IMR-90 (cell line): ENCODE measurements at regions not wholly inside any gene's neighbourhood (a gene's known extent, or its start where the extent isn't known, plus 50 kb on each side); places are given as distances from the start of the nearest gene placed in this dataset.

Experiments
- ATAC-seq: fragments of 200-7000 bp; cut with Tn5 transposase; 2 replicates; pipeline ENCODE4 v1.9.1; 2020; ENCODE audit warnings: low read depth, mild to moderate bottlenecking, moderate library complexity
- BruUV-seq: library from RNA; stranded (reverse); fragments of 400-500 nt; replicated peaks from 2 replicates; lab custom pipeline; 2021; lab: Mats Ljungman, UMichigan
- CTCF ChIA-PET: fragments of 300-600 bp; formaldehyde crosslinking; extraction: SDS; loops from one replicate; lab custom pipeline; 2021; ENCODE audit warnings: antibody characterized with exemption; lab: Yijun Ruan, JAX
- POLR2A ChIA-PET: fragments of 300-600 bp; sonication (Branson Sonifier 250); formaldehyde crosslinking; loops from one replicate; lab custom pipeline; 2022; ENCODE audit warnings: antibody characterized with exemption; ENCODE audit not compliant: unreplicated experiment; lab: Charles Lee
- DNase-seq: peaks from one replicate; pipeline ENCODE4 v3.0.0; 2013
- H2AFZ ChIP-seq: replicated peaks from 2 replicates; pipeline ENCODE3; 2013; ENCODE audit warnings: low read length, mild to moderate bottlenecking; ENCODE audit not compliant: poor library complexity
- H2AK5ac ChIP-seq: 2 replicates; pipeline ENCODE4 v1.6.1; 2013; ENCODE audit warnings: low read depth, low read length, inconsistent platforms
- H2AK9ac ChIP-seq: replicated peaks from 2 replicates; pipeline ENCODE3; 2013; ENCODE audit warnings: mild to moderate bottlenecking, low read depth, low read length, moderate library complexity; ENCODE audit not compliant: poor library complexity
- H2BK120ac ChIP-seq: 2 replicates; pipeline ENCODE4 v1.6.1; 2013; ENCODE audit warnings: low read depth, low read length, inconsistent platforms
- H2BK15ac ChIP-seq: 3 replicates; pipeline ENCODE4 v1.6.1; 2013; ENCODE audit warnings: low read depth, low read length, inconsistent platforms
- H2BK20ac ChIP-seq: 2 replicates; pipeline ENCODE4 v1.6.1; 2013; ENCODE audit warnings: low read depth, mild to moderate bottlenecking, inconsistent platforms, low read length, moderate library complexity
- H2BK5ac ChIP-seq: 2 replicates; pipeline ENCODE4 v1.6.1; 2013; ENCODE audit warnings: mild to moderate bottlenecking, low read depth, low read length, inconsistent platforms; ENCODE audit not compliant: poor library complexity, severe bottlenecking
- H3K14ac ChIP-seq: replicated peaks from 2 replicates; pipeline ENCODE4 v1.6.1; 2013; ENCODE audit warnings: low read depth, low read length, inconsistent platforms
- H3K18ac ChIP-seq: 2 replicates; pipeline ENCODE4 v1.6.1; 2013; ENCODE audit warnings: low read depth, low read length, control low read depth
- H3K23ac ChIP-seq: 2 replicates; pipeline ENCODE4 v1.6.1; 2013; ENCODE audit warnings: low read depth, low read length, inconsistent platforms
- H3K27ac ChIP-seq: 2 replicates; pipeline ENCODE4 v1.5.1; 2013; ENCODE audit warnings: mild to moderate bottlenecking, control low read depth, low read length; ENCODE audit not compliant: insufficient read depth
- H3K27me3 ChIP-seq: 2 replicates; pipeline ENCODE4 v1.6.1; 2013; ENCODE audit warnings: low read length; ENCODE audit not compliant: control insufficient read depth, insufficient read depth
- H3K36me3 ChIP-seq: 2 replicates; pipeline ENCODE4 v1.6.1; 2013; ENCODE audit warnings: low read length, mixed read lengths; ENCODE audit not compliant: control insufficient read depth, insufficient read depth
- H3K4ac ChIP-seq: 2 replicates; pipeline ENCODE4 v1.6.1; 2013; ENCODE audit warnings: low read depth, low read length, inconsistent platforms
- H3K4me1 ChIP-seq: 2 replicates; pipeline ENCODE4 v1.6.1; 2013; ENCODE audit warnings: low read length, mixed read lengths; ENCODE audit not compliant: control insufficient read depth, insufficient read depth
- H3K4me2 ChIP-seq: 2 replicates; pipeline ENCODE4 v1.6.1; 2013; ENCODE audit warnings: low read depth, mild to moderate bottlenecking, control low read depth, low read length, moderate library complexity
- H3K4me3 ChIP-seq: 2 replicates; pipeline ENCODE4 v1.5.1; 2013; ENCODE audit warnings: low read depth, mild to moderate bottlenecking, control low read depth, low read length, moderate library complexity; ENCODE audit not compliant: insufficient read depth
- H3K56ac ChIP-seq: 2 replicates; pipeline ENCODE4 v1.6.1; 2013; ENCODE audit warnings: low read length, inconsistent platforms; ENCODE audit not compliant: insufficient read depth; ENCODE audit errors: extremely low read depth
- H3K79me1 ChIP-seq, 2 experiments: 2 replicates each; pipeline ENCODE4 v1.6.1; 2013; ENCODE audit warnings: low read length in 2 of 2, inconsistent platforms in 1 of 2, low read depth in 1 of 2
- H3K9ac ChIP-seq: 2 replicates; pipeline ENCODE4 v1.6.1; 2013; ENCODE audit warnings: low read depth, low read length, control low read depth
- H3K9me1 ChIP-seq: 2 replicates; pipeline ENCODE4 v1.6.1; 2013; ENCODE audit warnings: low read length, inconsistent platforms; ENCODE audit not compliant: insufficient read depth
- H3K9me3 ChIP-seq: 2 replicates; pipeline ENCODE4 v1.6.1; 2013; ENCODE audit warnings: low read length; ENCODE audit not compliant: control insufficient read depth, insufficient read depth
- H4K20me1 ChIP-seq: 2 replicates; pipeline ENCODE4 v1.6.1; 2013; ENCODE audit warnings: low read length, inconsistent platforms; ENCODE audit not compliant: insufficient read depth
- H4K5ac ChIP-seq: 2 replicates; pipeline ENCODE4 v1.6.1; 2013; ENCODE audit warnings: mild to moderate bottlenecking, low read depth, low read length, control low read depth
- H4K8ac ChIP-seq, 2 experiments: 2 replicates each; pipeline ENCODE4 v1.6.1; 2013; ENCODE audit warnings: low read depth in 2 of 2, low read length in 2 of 2, control low read depth in 1 of 2, inconsistent platforms in 1 of 2
- H4K91ac ChIP-seq: 2 replicates; pipeline ENCODE4 v1.6.1; 2013; ENCODE audit warnings: low read depth, low read length, inconsistent platforms; ENCODE audit not compliant: insufficient read depth
- BHLHE40 ChIP-seq: fragments of 150-350 bp; IDR thresholded peaks from 2 replicates; pipeline ENCODE4 v1.6.1; 2016; ENCODE audit warnings: mild to moderate bottlenecking, low read depth, low read length
- CHD1 ChIP-seq: IDR thresholded peaks from 2 replicates; pipeline ENCODE4 v1.6.1; 2012; ENCODE audit warnings: low read depth, low read length, improper control_type of control experiment
- FOS ChIP-seq: fragments of 150-350 bp; IDR thresholded peaks from 2 replicates; pipeline ENCODE4 v1.6.1; 2016; ENCODE audit warnings: low read depth, low read length
- MAFK ChIP-seq: IDR thresholded peaks from 2 replicates; pipeline ENCODE4 v1.6.1; 2012; ENCODE audit warnings: low read depth, low read length, improper control_type of control experiment
- MAZ ChIP-seq: IDR thresholded peaks from 2 replicates; pipeline ENCODE4 v1.6.1; 2012; ENCODE audit warnings: low read depth, mild to moderate bottlenecking, low read length, improper control_type of control experiment, moderate library complexity, borderline replicate concordance
- NFE2L2 ChIP-seq: fragments of 150-350 bp; IDR thresholded peaks from 2 replicates; pipeline ENCODE4 v1.6.1; 2016; ENCODE audit warnings: low read depth, mild to moderate bottlenecking, low read length
- POLR2A ChIP-seq: IDR thresholded peaks from 2 replicates; pipeline ENCODE4 v1.6.1; 2012; ENCODE audit warnings: mild to moderate bottlenecking, low read depth, low read length
- RAD21 ChIP-seq: IDR thresholded peaks from 2 replicates; pipeline ENCODE4 v1.6.1; 2012; ENCODE audit warnings: low read length, improper control_type of control experiment
- RCOR1 ChIP-seq: IDR thresholded peaks from 2 replicates; pipeline ENCODE4 v1.6.1; 2012; ENCODE audit warnings: mild to moderate bottlenecking, low read length, improper control_type of control experiment; ENCODE audit not compliant: insufficient replicate concordance
- RFX5 ChIP-seq: IDR thresholded peaks from 2 replicates; pipeline ENCODE4 v1.8.0; 2012; ENCODE audit warnings: low read depth, mild to moderate bottlenecking, low read length, moderate library complexity
- SMC3 ChIP-seq: fragments of 150-350 bp; IDR thresholded peaks from 2 replicates; pipeline ENCODE4 v1.6.1; 2016; ENCODE audit warnings: low read depth, mild to moderate bottlenecking, antibody characterized with exemption, low read length, moderate library complexity
- WGBS, 2 experiments: methylation state at CpG; one replicate each; pipeline versions ENCODE4 v1.1.5 to v1.1.7; 2013; ENCODE audit warnings: missing lambda C conversion rate in 2 of 2; ENCODE audit not compliant: insufficient read length in 1 of 2; ENCODE audit errors: extremely low coverage in 2 of 2; 5-methylcytosine and 5-hydroxymethylcytosine counted together
- dilution Hi-C: fragments of 300-500 bp; cut with HindIII; formaldehyde crosslinking; loops from one replicate; pipeline ENCODE4 v1.14.3; 2018; ENCODE audit warnings: low sequenced_read_pairs; ENCODE audit not compliant: unreplicated experiment
- in situ Hi-C: fragments of 300-500 bp; cut with MboI; formaldehyde crosslinking; loops from 3 replicates; pipeline ENCODE4 v1.14.3; 2019; ENCODE audit warnings: low sequenced_read_pairs, inconsistent platforms, mixed read lengths
- intact Hi-C: fragments of 100-400 bp; cut with micrococcal nuclease; formaldehyde crosslinking; loops from 2 replicates; pipeline ENCODE4 v1.10.0; 2022
- TF ChIP-seq, protein P1 (sequence below): conservative IDR thresholded peaks from 2 replicates; pipeline ENCODE4 v1.5.1; 2012; ENCODE audit warnings: mild to moderate bottlenecking, low read depth, low read length, improper control_type of control experiment
- TF ChIP-seq, protein P2 (sequence below): fragments of 150-350 bp; IDR thresholded peaks from 2 replicates; pipeline ENCODE4 v1.6.1; 2016; ENCODE audit warnings: low read depth, mild to moderate bottlenecking, low read length, moderate library complexity, borderline replicate concordance
- TF ChIP-seq, protein P3 (sequence below): fragments of 150-350 bp; IDR thresholded peaks from 2 replicates; pipeline ENCODE4 v1.6.1; 2017; ENCODE audit warnings: mild to moderate bottlenecking, antibody characterized with exemption, low read length, low read depth

DNA sequence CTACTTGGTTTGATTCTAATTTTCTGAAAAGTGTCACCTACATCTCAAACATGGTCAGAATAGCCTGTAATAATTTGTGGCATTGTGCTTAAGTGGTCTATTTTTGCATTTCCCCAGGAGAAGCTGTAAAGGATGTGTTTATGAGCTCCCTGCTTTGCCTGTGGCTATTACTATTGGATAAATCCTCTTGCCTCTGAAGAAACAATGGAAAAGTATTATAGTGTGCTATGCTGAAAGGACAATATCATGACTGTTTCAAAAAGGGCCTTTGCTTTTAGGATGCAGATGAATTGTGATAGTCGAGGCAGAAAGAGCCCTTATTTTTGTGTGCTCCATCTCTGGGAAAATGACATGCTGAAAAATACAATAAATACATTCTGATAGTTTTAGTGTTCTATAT lies 94.1 kb upstream of the ARMC3 start:
- H2AK9ac ChIP-seq: no peak overlapping the region
- no peaks in the 10 kb centered on the region for H3K79me1 ChIP-seq
- intact Hi-C loops (no loop called here), dilution Hi-C loops (no loop called here), in situ Hi-C loops (no loop called here)
- H3K27me3 ChIP-seq: no peaks in the 10 kb centered on the region
- no peak overlapping the region for H2AFZ ChIP-seq
- H3K23ac ChIP-seq: no peak overlapping the region
- no peak overlapping the region for H2AK5ac ChIP-seq
- no CpG with 5 or more reads among the region's 1 CpG for WGBS, 2 experiments
- POLR2A ChIA-PET: no interaction called here
- no peak overlapping the region for H2BK120ac ChIP-seq
- peak; percentile 29; the same call in 1 of the 2 replicates for ATAC-seq
- no peak overlapping the region for H3K27ac ChIP-seq
- no peak overlapping the region for H2BK15ac ChIP-seq
- no peak overlapping the region for H3K18ac ChIP-seq
- no peak overlapping the region for H2BK5ac ChIP-seq
- CTCF ChIA-PET: interaction anchor here (0.5 kb wide), 1 partner anchor 266 kb away, joined by 3 read pairs; no protein-coding TSS in a partner anchor
- no peaks in the 10 kb centered on the region for H4K20me1 ChIP-seq
- H3K9ac ChIP-seq: no peak overlapping the region
- no peaks in the 10 kb centered on the region for H3K9me1 ChIP-seq
- H4K5ac ChIP-seq: no peak overlapping the region
- H4K91ac ChIP-seq: no peak overlapping the region
- H3K4me2 ChIP-seq: no peak overlapping the region
- no peak for DNase-seq
- H3K4me1 ChIP-seq: peaks cover 3% of the 10 kb centered on the region
- no peaks in the 10 kb centered on the region for H3K36me3 ChIP-seq
- TF ChIP-seq, protein P1, sequence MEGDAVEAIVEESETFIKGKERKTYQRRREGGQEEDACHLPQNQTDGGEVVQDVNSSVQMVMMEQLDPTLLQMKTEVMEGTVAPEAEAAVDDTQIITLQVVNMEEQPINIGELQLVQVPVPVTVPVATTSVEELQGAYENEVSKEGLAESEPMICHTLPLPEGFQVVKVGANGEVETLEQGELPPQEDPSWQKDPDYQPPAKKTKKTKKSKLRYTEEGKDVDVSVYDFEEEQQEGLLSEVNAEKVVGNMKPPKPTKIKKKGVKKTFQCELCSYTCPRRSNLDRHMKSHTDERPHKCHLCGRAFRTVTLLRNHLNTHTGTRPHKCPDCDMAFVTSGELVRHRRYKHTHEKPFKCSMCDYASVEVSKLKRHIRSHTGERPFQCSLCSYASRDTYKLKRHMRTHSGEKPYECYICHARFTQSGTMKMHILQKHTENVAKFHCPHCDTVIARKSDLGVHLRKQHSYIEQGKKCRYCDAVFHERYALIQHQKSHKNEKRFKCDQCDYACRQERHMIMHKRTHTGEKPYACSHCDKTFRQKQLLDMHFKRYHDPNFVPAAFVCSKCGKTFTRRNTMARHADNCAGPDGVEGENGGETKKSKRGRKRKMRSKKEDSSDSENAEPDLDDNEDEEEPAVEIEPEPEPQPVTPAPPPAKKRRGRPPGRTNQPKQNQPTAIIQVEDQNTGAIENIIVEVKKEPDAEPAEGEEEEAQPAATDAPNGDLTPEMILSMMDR: no peak
- TF ChIP-seq, protein P2, sequence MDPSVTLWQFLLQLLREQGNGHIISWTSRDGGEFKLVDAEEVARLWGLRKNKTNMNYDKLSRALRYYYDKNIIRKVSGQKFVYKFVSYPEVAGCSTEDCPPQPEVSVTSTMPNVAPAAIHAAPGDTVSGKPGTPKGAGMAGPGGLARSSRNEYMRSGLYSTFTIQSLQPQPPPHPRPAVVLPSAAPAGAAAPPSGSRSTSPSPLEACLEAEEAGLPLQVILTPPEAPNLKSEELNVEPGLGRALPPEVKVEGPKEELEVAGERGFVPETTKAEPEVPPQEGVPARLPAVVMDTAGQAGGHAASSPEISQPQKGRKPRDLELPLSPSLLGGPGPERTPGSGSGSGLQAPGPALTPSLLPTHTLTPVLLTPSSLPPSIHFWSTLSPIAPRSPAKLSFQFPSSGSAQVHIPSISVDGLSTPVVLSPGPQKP: no peak
- TF ChIP-seq MAFK (no peak), RAD21 (no peak), RCOR1 (no peak), NFE2L2 (no peak), CHD1 (no peak), MAZ (no peak), RFX5 (no peak), POLR2A (no peak), FOS (no peak), BHLHE40 (no peak), SMC3 (no peak)
- TF ChIP-seq, protein P3, sequence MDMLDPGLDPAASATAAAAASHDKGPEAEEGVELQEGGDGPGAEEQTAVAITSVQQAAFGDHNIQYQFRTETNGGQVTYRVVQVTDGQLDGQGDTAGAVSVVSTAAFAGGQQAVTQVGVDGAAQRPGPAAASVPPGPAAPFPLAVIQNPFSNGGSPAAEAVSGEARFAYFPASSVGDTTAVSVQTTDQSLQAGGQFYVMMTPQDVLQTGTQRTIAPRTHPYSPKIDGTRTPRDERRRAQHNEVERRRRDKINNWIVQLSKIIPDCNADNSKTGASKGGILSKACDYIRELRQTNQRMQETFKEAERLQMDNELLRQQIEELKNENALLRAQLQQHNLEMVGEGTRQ: no peak
- no TSS peak for BruUV-seq
- no peak overlapping the region for H3K4me3 ChIP-seq
- H3K56ac ChIP-seq: no peak overlapping the region
- no peak overlapping the region for H3K4ac ChIP-seq
- H2BK20ac ChIP-seq: 0 out of 2 replicates have a peak overlapping the region, but pooled peaks have one; percentile 13
- 0 out of 2 replicates have a peak overlapping the region, but pooled peaks have one; percentile 26 for H3K14ac ChIP-seq
- no peak overlapping the region for H4K8ac ChIP-seq
- H3K9me3 ChIP-seq: no peaks in the 10 kb centered on the region
